ENCODE measurements at regions not wholly inside any gene's neighbourhood (a gene's known extent, or its start where the extent isn't known, plus 50 kb on each side); places are given as distances from the start of the nearest gene placed in this dataset.

GRCh38 chr14:76940021-76940760 is 88.3 kb downstream of the IRF2BPL start:
- H3K4me3 ChIP-seq (replicated peaks in 1 of 2; ENCODE audit: low read depth in 1 of 2, low read length in 2 of 2): no peak overlapping the region
- no peaks in the 10 kb centered on the region for H3K9me2 ChIP-seq (ENCODE audit: insufficient read depth)
- intact Hi-C loops (cut with micrococcal nuclease): no loop called here
- no peaks in the 10 kb centered on the region for H3K79me2 ChIP-seq (ENCODE audit: insufficient read depth, low read length)
- H3K9ac ChIP-seq (ENCODE audit: low read length): no peak overlapping the region
- ChIA-PET RAD21 (ENCODE audit: low non-redundant PET in 1 of 2, low total read pairs in 2 of 2, uncharacterized antibody in 2 of 2, unreplicated experiment in 2 of 2) (interaction anchor here in 1 of 2 experiments (0.7 kb wide), 1 partner anchor 119 kb away, joined by 3 read pairs; no protein-coding TSS in a partner anchor), POLR2A (no interaction called here), CTCF (no interaction called here)
- H3K27ac ChIP-seq (ENCODE audit: low read depth, low read length): no peak overlapping the region
- H3K36me3 ChIP-seq (ENCODE audit: control insufficient read depth in 1 of 2, insufficient read depth in 2 of 2, low read length in 2 of 2): no peaks in the 10 kb centered on the region
- no peaks in the 10 kb centered on the region for H4K20me1 ChIP-seq (ENCODE audit: insufficient read depth)
- no peaks in the 10 kb centered on the region for H3K27me3 ChIP-seq (ENCODE audit: insufficient read depth, low read length)
- DNase-seq (ENCODE audit: low read depth, low spot score) (no peak), ATAC-seq (no peak)
- peaks cover 11 to 25% of the 10 kb centered on the region in 2 experiments; a peak in 3 of 4 replicates for H3K4me1 ChIP-seq (ENCODE audit: control insufficient read depth in 1 of 2, insufficient read depth in 2 of 2, low read length in 2 of 2)
- no TSS peak for BruUV-seq (replicated peaks)
- no peak overlapping the region for H2AFZ ChIP-seq (ENCODE audit: low read depth, low read length, poor library complexity, severe bottlenecking)
- H3K4me2 ChIP-seq (ENCODE audit: low read length): no peak overlapping the region
- TF ChIP-seq FOSL1 (IDR thresholded peaks at IDR 0.05; ENCODE audit: low read depth) (no peak), EGR1 (IDR thresholded peaks at IDR 0.05; ENCODE audit: low read depth) (no peak), ATF3 (IDR thresholded peaks at IDR 0.05) (no peak), SIN3A (IDR thresholded peaks at IDR 0.05; ENCODE audit: low read depth) (no peak), REST (IDR thresholded peaks at IDR 0.05; ENCODE audit: low read depth) (no peak), EZH2 (IDR thresholded peaks at IDR 0.05) (no peak), EZH2phosphoT487 (IDR thresholded peaks at IDR 0.05; ENCODE audit: borderline replicate concordance) (no peak), ZBTB33 (IDR thresholded peaks at IDR 0.05; ENCODE audit: extremely low read depth, insufficient replicate concordance, low read length) (no peak), TCF7L2 (IDR thresholded peaks at IDR 0.05; ENCODE audit: borderline replicate concordance, extremely low read depth, insufficient read depth, insufficient read length) (no peak), POLR2A (IDR thresholded peaks at IDR 0.05; ENCODE audit: borderline replicate concordance, extremely low read depth, insufficient read depth, insufficient read length) (no peak), ZNF274 (IDR thresholded peaks at IDR 0.05; ENCODE audit: low read depth, low read length) (no peak), CTCF (IDR thresholded peaks at IDR 0.05 in 2 of 3, conservative IDR thresholded peaks at IDR 0.05 in 1 of 3; ENCODE audit: borderline replicate concordance in 1 of 3, insufficient read depth in 1 of 3, low read depth in 2 of 3, low read length in 2 of 3) (no peak), CEBPB (IDR thresholded peaks at IDR 0.05; ENCODE audit: low read depth) (no peak), ELF1 (IDR thresholded peaks at IDR 0.05; ENCODE audit: borderline replicate concordance, low read depth) (no peak), POLR2AphosphoS5 (IDR thresholded peaks at IDR 0.05; ENCODE audit: low read depth, low read length) (no peak), JUND (IDR thresholded peaks at IDR 0.05) (no peak), SP1 (IDR thresholded peaks at IDR 0.05; ENCODE audit: low read depth) (no peak), YY1 (IDR thresholded peaks at IDR 0.05; ENCODE audit: extremely low read depth, insufficient replicate concordance, low read depth, low read length) (no peak), CBX3 (IDR thresholded peaks at IDR 0.05; ENCODE audit: low read depth) (no peak), RAD21 (IDR thresholded peaks at IDR 0.05; ENCODE audit: low read depth) (no peak)
- no peaks in the 10 kb centered on the region for H3K9me3 ChIP-seq (ENCODE audit: control insufficient read depth in 1 of 2, insufficient read depth in 1 of 2, low read depth in 1 of 2, low read length in 2 of 2)
